HL-60 (cell line): ENCODE measurements at regions not wholly inside any gene's neighbourhood (a gene's known extent, or its start where the extent isn't known, plus 50 kb on each side); places are given as distances from the start of the nearest gene placed in this dataset.

Source experiments
- DNase-seq, 2 experiments: peaks; one replicate each; pipeline ENCODE4 v3.0.0-alpha.2; 2010 to 2020; ENCODE audit warnings: low read depth in 1 of 2, low spot score in 1 of 2
- H3K27ac ChIP-seq: fragments of 250-450 bp; sonication (Bioruptor Pico); replicated peaks from 2 replicates; pipeline ENCODE4 v1.5.1; 2020; ENCODE audit warnings: mild to moderate bottlenecking, moderate library complexity
- H3K27me3 ChIP-seq: fragments of 250-450 bp; sonication (Bioruptor Pico); 2 replicates; pipeline ENCODE4 v1.5.1; 2021; ENCODE audit warnings: mild to moderate bottlenecking, moderate library complexity; ENCODE audit not compliant: insufficient read depth, poor library complexity, severe bottlenecking
- H3K4me3 ChIP-seq: replicated peaks from 2 replicates; pipeline ENCODE4 v1.5.1; 2011; ENCODE audit warnings: mild to moderate bottlenecking, control low read depth, low read length; ENCODE audit not compliant: insufficient read depth
- CTCF ChIP-seq: IDR thresholded peaks from one replicate; pipeline ENCODE4 v1.5.1; 2011; ENCODE audit warnings: low read length, control low read depth, inconsistent platforms; ENCODE audit not compliant: insufficient read depth
- GABPA ChIP-seq: IDR thresholded peaks from 2 replicates; pipeline ENCODE4 v1.6.1; 2012; ENCODE audit warnings: low read depth
- POLR2AphosphoS5 ChIP-seq: IDR thresholded peaks from 2 replicates; pipeline ENCODE4 v1.6.1; 2012; ENCODE audit warnings: low read depth
- SPI1 ChIP-seq: IDR thresholded peaks from 2 replicates; pipeline ENCODE4 v1.6.1; 2012; ENCODE audit warnings: low read depth, mild to moderate bottlenecking, borderline replicate concordance
- TF ChIP-seq, protein P1 (sequence below): IDR thresholded peaks from 2 replicates; pipeline ENCODE4 v1.6.1; 2012; ENCODE audit warnings: low read depth; ENCODE audit not compliant: insufficient replicate concordance

- H3K27me3 ChIP-seq, result peaks cover 3% of the 10 kb centered on the region
- H3K27ac ChIP-seq, result no peak overlapping the region
- no peak for DNase-seq
- no peak for TF ChIP-seq POLR2AphosphoS5
- no peak for TF ChIP-seq GABPA
- TF ChIP-seq SPI1, result no peak
- TF ChIP-seq, protein P1, sequence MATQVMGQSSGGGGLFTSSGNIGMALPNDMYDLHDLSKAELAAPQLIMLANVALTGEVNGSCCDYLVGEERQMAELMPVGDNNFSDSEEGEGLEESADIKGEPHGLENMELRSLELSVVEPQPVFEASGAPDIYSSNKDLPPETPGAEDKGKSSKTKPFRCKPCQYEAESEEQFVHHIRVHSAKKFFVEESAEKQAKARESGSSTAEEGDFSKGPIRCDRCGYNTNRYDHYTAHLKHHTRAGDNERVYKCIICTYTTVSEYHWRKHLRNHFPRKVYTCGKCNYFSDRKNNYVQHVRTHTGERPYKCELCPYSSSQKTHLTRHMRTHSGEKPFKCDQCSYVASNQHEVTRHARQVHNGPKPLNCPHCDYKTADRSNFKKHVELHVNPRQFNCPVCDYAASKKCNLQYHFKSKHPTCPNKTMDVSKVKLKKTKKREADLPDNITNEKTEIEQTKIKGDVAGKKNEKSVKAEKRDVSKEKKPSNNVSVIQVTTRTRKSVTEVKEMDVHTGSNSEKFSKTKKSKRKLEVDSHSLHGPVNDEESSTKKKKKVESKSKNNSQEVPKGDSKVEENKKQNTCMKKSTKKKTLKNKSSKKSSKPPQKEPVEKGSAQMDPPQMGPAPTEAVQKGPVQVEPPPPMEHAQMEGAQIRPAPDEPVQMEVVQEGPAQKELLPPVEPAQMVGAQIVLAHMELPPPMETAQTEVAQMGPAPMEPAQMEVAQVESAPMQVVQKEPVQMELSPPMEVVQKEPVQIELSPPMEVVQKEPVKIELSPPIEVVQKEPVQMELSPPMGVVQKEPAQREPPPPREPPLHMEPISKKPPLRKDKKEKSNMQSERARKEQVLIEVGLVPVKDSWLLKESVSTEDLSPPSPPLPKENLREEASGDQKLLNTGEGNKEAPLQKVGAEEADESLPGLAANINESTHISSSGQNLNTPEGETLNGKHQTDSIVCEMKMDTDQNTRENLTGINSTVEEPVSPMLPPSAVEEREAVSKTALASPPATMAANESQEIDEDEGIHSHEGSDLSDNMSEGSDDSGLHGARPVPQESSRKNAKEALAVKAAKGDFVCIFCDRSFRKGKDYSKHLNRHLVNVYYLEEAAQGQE, result no peak
- TF ChIP-seq CTCF, result no peak
- no peak overlapping the region for H3K4me3 ChIP-seq
Observed at GRCh38 chr4:57443308-57443707, 333.1 kb upstream of the IGFBP7 start.

DNA sequence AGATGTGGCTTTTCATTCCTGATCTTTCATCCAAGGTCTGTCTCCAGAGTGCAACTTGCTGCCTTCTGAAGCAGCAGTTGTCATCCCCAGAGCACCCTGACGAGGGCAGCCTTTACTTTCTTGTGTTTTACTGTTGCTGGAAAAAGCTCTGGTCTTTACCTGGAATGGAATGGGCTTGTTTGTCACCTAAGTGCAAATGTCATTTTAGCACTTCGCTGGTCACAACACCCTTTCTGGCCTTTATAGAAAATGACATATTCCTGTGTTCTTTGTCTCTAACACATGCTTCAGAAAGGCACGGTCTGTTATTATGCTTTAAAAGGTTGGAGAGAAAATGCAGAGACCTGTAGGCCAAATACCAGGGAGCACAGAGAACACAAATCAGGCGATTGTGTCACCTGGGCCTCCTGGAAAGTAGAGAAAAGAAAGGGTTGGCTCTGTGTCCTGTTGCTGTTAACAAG lies 332.7 kb upstream of the IGFBP7 start:
- TF ChIP-seq POLR2AphosphoS5, result no peak
- peak; percentile 31 for TF ChIP-seq CTCF
- H3K27ac ChIP-seq, result no peak overlapping the region
- no peak overlapping the region for H3K4me3 ChIP-seq
- peaks cover 3% of the 10 kb centered on the region for H3K27me3 ChIP-seq
- peak in 1 of 2 experiments; percentile 26 for DNase-seq

GRCh38 chr4:57442241-57442640 lies 332.1 kb upstream of the IGFBP7 start:
- H3K27me3 ChIP-seq, result peaks cover 3% of the 10 kb centered on the region
- H3K27ac ChIP-seq, result no peak overlapping the region
- H3K4me3 ChIP-seq, result no peak overlapping the region
- DNase-seq, result no peak
- TF ChIP-seq, protein P1, result no peak
- no peak for TF ChIP-seq CTCF
- TF ChIP-seq POLR2AphosphoS5, result no peak
- no peak for TF ChIP-seq SPI1
- TF ChIP-seq GABPA, result no peak

- TF ChIP-seq GABPA, result no peak
- TF ChIP-seq, protein P1, result peak; percentile 81
- no peak overlapping the region for H3K27ac ChIP-seq
- H3K4me3 ChIP-seq, result no peak overlapping the region
- no peaks in the 10 kb centered on the region for H3K27me3 ChIP-seq
- no peak for DNase-seq
Observed at GRCh38 chr4:57437649-57438048, 327.5 kb upstream of the IGFBP7 start.
